H1 (cell line): ENCODE measurements at regions not wholly inside any gene's neighbourhood (a gene's known extent, or its start where the extent isn't known, plus 50 kb on each side); places are given as distances from the start of the nearest gene placed in this dataset.

ENCODE experiments used
- CTCF ChIA-PET: fragments of 300-600 bp; sonication (Branson Sonifier 250); formaldehyde crosslinking; loops from one replicate; lab custom pipeline; 2021; ENCODE audit not compliant: partially characterized antibody; lab: Charles Lee
- POLR2A ChIA-PET: fragments of 300-600 bp; sonication (Branson Sonifier 250); formaldehyde crosslinking; loops from one replicate; lab custom pipeline; 2021; ENCODE audit warnings: inconsistent platforms; ENCODE audit not compliant: partially characterized antibody; lab: Charles Lee
- DNase-seq, 2 experiments: peaks; one replicate each; pipeline versions ENCODE4 v3.0.0 to v3.0.0-alpha.2; 2010 to 2022; ENCODE audit warnings: low spot score in 2 of 2, low read depth in 1 of 2, mixed read lengths in 1 of 2
- FAIRE-seq: peaks from 2 replicates; lab custom pipeline; 2011; peaks lifted over from hg19 to GRCh38; lab: Jason Lieb, UNC
- H2AFZ ChIP-seq: 2 replicates; pipeline ENCODE4 v1.8.1; 2012; ENCODE audit warnings: low read length, inconsistent platforms
- H2AK5ac ChIP-seq: 2 replicates; pipeline ENCODE4 v1.6.1; 2013; ENCODE audit warnings: low read depth, low read length
- H2BK120ac ChIP-seq: replicated peaks from 2 replicates; pipeline ENCODE3; 2013; ENCODE audit warnings: low read depth, low read length, inconsistent platforms
- H2BK12ac ChIP-seq: 2 replicates; pipeline ENCODE4 v1.6.1; 2013; ENCODE audit warnings: low read depth, low read length
- H2BK15ac ChIP-seq: 2 replicates; pipeline ENCODE4 v1.6.1; 2013; ENCODE audit warnings: low read length
- H2BK20ac ChIP-seq: 2 replicates; pipeline ENCODE4 v1.6.1; 2013; ENCODE audit warnings: low read length
- H2BK5ac ChIP-seq: 2 replicates; pipeline ENCODE4 v1.6.1; 2013; ENCODE audit warnings: low read depth, low read length
- H3K14ac ChIP-seq: 2 replicates; pipeline ENCODE4 v1.6.1; 2013; ENCODE audit warnings: inconsistent platforms; ENCODE audit not compliant: insufficient read length
- H3K18ac ChIP-seq: 2 replicates; pipeline ENCODE4 v1.6.1; 2013; ENCODE audit warnings: low read length; ENCODE audit errors: extremely low read depth
- H3K23ac ChIP-seq: 2 replicates; pipeline ENCODE4 v1.6.1; 2013; ENCODE audit warnings: inconsistent platforms; ENCODE audit not compliant: insufficient read length
- H3K23me2 ChIP-seq: 2 replicates; pipeline ENCODE4 v1.6.1; 2013; ENCODE audit warnings: low read depth, low read length
- H3K27ac ChIP-seq: 2 replicates; pipeline ENCODE4 v1.6.1; 2011; ENCODE audit warnings: low read depth, low read length, inconsistent platforms
- H3K27me3 ChIP-seq, 4 experiments: replicated peaks in 1 of 4; 1 replicate in 1 of 4; 2 replicates in 3 of 4; pipeline versions ENCODE4 v1.6.1 to v1.8.1; 2011 to 2013; ENCODE audit warnings: low read length in 3 of 4, mild to moderate bottlenecking in 3 of 4, inconsistent platforms in 2 of 4, mixed read lengths in 2 of 4, moderate library complexity in 1 of 4; ENCODE audit not compliant: control insufficient read depth in 3 of 4, insufficient read depth in 3 of 4; ENCODE audit errors: extremely low read depth in 1 of 4
- H3K36me3 ChIP-seq, 4 experiments: 2 replicates each; pipeline versions ENCODE4 v1.6.1 to v1.8.1; 2011 to 2013; ENCODE audit warnings: mild to moderate bottlenecking in 4 of 4, low read length in 3 of 4, moderate library complexity in 2 of 4, control low read depth in 1 of 4, inconsistent platforms in 1 of 4; ENCODE audit not compliant: insufficient read depth in 4 of 4, control insufficient read depth in 2 of 4
- H3K4ac ChIP-seq: replicated peaks from 2 replicates; pipeline ENCODE3; 2013; ENCODE audit warnings: low read length, low read depth, mixed read lengths, inconsistent platforms; ENCODE audit not compliant: insufficient read length
- H3K4me1 ChIP-seq, 4 experiments: replicated peaks in 1 of 4; 1 replicate in 1 of 4; 2 replicates in 3 of 4; pipeline versions ENCODE4 v1.6.1 to v1.8.1; 2011 to 2013; ENCODE audit warnings: low read length in 3 of 4, inconsistent platforms in 2 of 4, mixed read lengths in 1 of 4; ENCODE audit not compliant: insufficient read depth in 4 of 4, control insufficient read depth in 3 of 4
- H3K4me2 ChIP-seq, 2 experiments: 2 replicates each; pipeline versions ENCODE4 v1.6.1 to v1.8.1; 2011 to 2013; ENCODE audit warnings: low read depth in 2 of 2, low read length in 2 of 2, control low read depth in 1 of 2, inconsistent platforms in 1 of 2, mild to moderate bottlenecking in 1 of 2; ENCODE audit not compliant: insufficient read depth in 1 of 2
- H3K4me3 ChIP-seq, 4 experiments: fragments of 200-600, 300-600 bp in 1 of 4; sonication (generic), shearing (Covaris generic), sonication (Bioruptor Twin) in 1 of 4; 2 replicates each; pipeline versions ENCODE4 v1.5.1 to v1.8.1; 2011 to 2016; ENCODE audit warnings: low read length in 4 of 4, low read depth in 3 of 4, control low read depth in 2 of 4, inconsistent platforms in 2 of 4, mild to moderate bottlenecking in 2 of 4, mixed read lengths in 1 of 4, moderate library complexity in 1 of 4; ENCODE audit not compliant: insufficient read depth in 2 of 4; ENCODE audit errors: extremely low read depth in 1 of 4
- H3K56ac ChIP-seq: replicated peaks from 2 replicates; pipeline ENCODE3; 2013; ENCODE audit warnings: low read depth, mild to moderate bottlenecking, mixed read lengths, low read length, inconsistent platforms; ENCODE audit not compliant: insufficient read length
- H3K79me1 ChIP-seq: 2 replicates; pipeline ENCODE4 v1.6.1; 2013; ENCODE audit warnings: low read depth, low read length, control low read depth
- H3K79me2 ChIP-seq, 2 experiments: 2 replicates each; pipeline versions ENCODE4 v1.6.1 to v1.8.1; 2012 to 2013; ENCODE audit warnings: low read length in 2 of 2, mild to moderate bottlenecking in 2 of 2, inconsistent platforms in 1 of 2; ENCODE audit not compliant: insufficient read depth in 2 of 2, control insufficient read depth in 1 of 2
- H3K9ac ChIP-seq, 4 experiments: replicated peaks in 1 of 4; 1 replicate in 1 of 4; 2 replicates in 3 of 4; pipeline versions ENCODE4 v1.6.1 to v1.8.1; 2011 to 2013; ENCODE audit warnings: low read depth in 3 of 4, low read length in 3 of 4, control low read depth in 2 of 4, mild to moderate bottlenecking in 2 of 4, moderate library complexity in 2 of 4, inconsistent platforms in 1 of 4; ENCODE audit errors: extremely low read depth in 1 of 4
- H3K9me3 ChIP-seq, 2 experiments: 2 replicates each; pipeline versions ENCODE4 v1.6.1 to v1.8.1; 2012 to 2013; ENCODE audit warnings: mild to moderate bottlenecking in 2 of 2, moderate library complexity in 2 of 2, control low read depth in 1 of 2, inconsistent platforms in 1 of 2, low read depth in 1 of 2, low read length in 1 of 2, mixed read lengths in 1 of 2; ENCODE audit not compliant: insufficient read depth in 2 of 2
- H4K20me1 ChIP-seq, 2 experiments: replicated peaks in 1 of 2; 2 replicates each; pipeline versions ENCODE3 to v1.8.1; 2011 to 2013; ENCODE audit warnings: inconsistent platforms in 2 of 2, low read length in 2 of 2, mild to moderate bottlenecking in 1 of 2; ENCODE audit not compliant: insufficient read depth in 2 of 2, control insufficient read depth in 1 of 2
- H4K5ac ChIP-seq: 2 replicates; pipeline ENCODE4 v1.6.1; 2013; ENCODE audit warnings: low read length, low read depth, mixed read lengths, inconsistent platforms; ENCODE audit not compliant: insufficient read length
- H4K8ac ChIP-seq: 2 replicates; pipeline ENCODE4 v1.8.0; 2013; ENCODE audit warnings: mild to moderate bottlenecking, moderate library complexity, low read length, inconsistent platforms; ENCODE audit not compliant: insufficient read depth; ENCODE audit errors: extremely low read depth
- H4K91ac ChIP-seq: replicated peaks from 2 replicates; pipeline ENCODE3; 2013; ENCODE audit warnings: low read length, mixed read lengths, inconsistent platforms; ENCODE audit not compliant: insufficient read length
- RNF2 ChIP-seq: fragments of 200-900, 300-1000 bp; sonication (generic); IDR thresholded peaks from 2 replicates; pipeline ENCODE4 v1.7.1; 2016; ENCODE audit warnings: borderline replicate concordance, low read depth, mild to moderate bottlenecking, antibody characterized with exemption, low read length; ENCODE audit not compliant: poor library complexity, severe bottlenecking; ENCODE audit errors: missing control alignments
- WGBS, 2 experiments: shearing (Covaris generic) in 1 of 2; methylation state at CpG; one replicate each; pipeline versions ENCODE4 v1.1.6 to v1.1.7; 2013 to 2015; ENCODE audit warnings: low lambda C conversion rate in 2 of 2, mixed read lengths in 2 of 2, inconsistent platforms in 1 of 2, low coverage in 1 of 2, missing lambda C conversion rate in 1 of 2; ENCODE audit not compliant: insufficient replicate concordance in 2 of 2, insufficient coverage in 1 of 2, insufficient read length in 1 of 2; ENCODE audit errors: extremely low coverage in 1 of 2, missing lambda C conversion rate in 1 of 2; 5-methylcytosine and 5-hydroxymethylcytosine counted together

- H3K23ac ChIP-seq = no peak overlapping the region
- H3K14ac ChIP-seq = no peak overlapping the region
- no peak overlapping the region for H2BK20ac ChIP-seq
- H3K4me2 ChIP-seq = no peak overlapping the region
- H4K5ac ChIP-seq = no peak overlapping the region
- H3K27ac ChIP-seq = no peak overlapping the region
- H3K79me2 ChIP-seq = no peaks in the 10 kb centered on the region
- H2BK5ac ChIP-seq = no peak overlapping the region
- CTCF ChIA-PET = no interaction called here
- no peaks in the 10 kb centered on the region for H3K23me2 ChIP-seq
- H3K27me3 ChIP-seq = no peaks in the 10 kb centered on the region
- WGBS, 2 experiments = 88% methylated on average over 2 of the region's 2 CpGs; no CpG with 5 or more reads in 1 of the 2 experiments
- H2BK120ac ChIP-seq = no peak overlapping the region
- H2BK15ac ChIP-seq = no peak overlapping the region
- H3K4ac ChIP-seq = no peak overlapping the region
- no peak overlapping the region for H4K91ac ChIP-seq
- DNase-seq = no peak
- H3K4me1 ChIP-seq = no peaks in the 10 kb centered on the region
- TF ChIP-seq RNF2 = no peak
- TF ChIP-seq, all 59 proteins: peak for 0
- no peak for FAIRE-seq
- no peak overlapping the region for H4K8ac ChIP-seq
- no peak overlapping the region for H2AFZ ChIP-seq
- POLR2A ChIA-PET = no interaction called here
- H3K56ac ChIP-seq = no peak overlapping the region
- H3K9ac ChIP-seq = no peak overlapping the region
- H3K36me3 ChIP-seq = no peaks in the 10 kb centered on the region
- no peak overlapping the region for H3K4me3 ChIP-seq
- no peak overlapping the region for H2BK12ac ChIP-seq
- no peak overlapping the region for H3K18ac ChIP-seq
- H3K79me1 ChIP-seq = no peaks in the 10 kb centered on the region
- no peak overlapping the region for H2AK5ac ChIP-seq
- no peaks in the 10 kb centered on the region for H4K20me1 ChIP-seq
- no peaks in the 10 kb centered on the region for H3K9me3 ChIP-seq
These were observed 1563.2 kb downstream of the KCNT2 start for GRCh38 chr1:195045072-195045471.
